NCI-H187 (cell line): ENCODE measurements at regions not wholly inside any gene's neighbourhood (a gene's known extent, or its start where the extent isn't known, plus 50 kb on each side); places are given as distances from the start of the nearest gene placed in this dataset.

Experiments used
- DNase-seq, 2 experiments: peaks; one replicate each; lab custom pipeline; 2025; lab: John Stamatoyannopoulos, UW

- DNase-seq: no peak
These were observed 250.7 kb downstream of the TBC1D4 start for GRCh38 chr13:75231235-75231634.

GRCh38 chr13:75226733-75227435 is 255.1 kb downstream of the TBC1D4 start:
- DNase-seq: no peak

GRCh38 chr13:75226092-75226491 is 255.9 kb downstream of the TBC1D4 start:
- DNase-seq: no peak

DNA sequence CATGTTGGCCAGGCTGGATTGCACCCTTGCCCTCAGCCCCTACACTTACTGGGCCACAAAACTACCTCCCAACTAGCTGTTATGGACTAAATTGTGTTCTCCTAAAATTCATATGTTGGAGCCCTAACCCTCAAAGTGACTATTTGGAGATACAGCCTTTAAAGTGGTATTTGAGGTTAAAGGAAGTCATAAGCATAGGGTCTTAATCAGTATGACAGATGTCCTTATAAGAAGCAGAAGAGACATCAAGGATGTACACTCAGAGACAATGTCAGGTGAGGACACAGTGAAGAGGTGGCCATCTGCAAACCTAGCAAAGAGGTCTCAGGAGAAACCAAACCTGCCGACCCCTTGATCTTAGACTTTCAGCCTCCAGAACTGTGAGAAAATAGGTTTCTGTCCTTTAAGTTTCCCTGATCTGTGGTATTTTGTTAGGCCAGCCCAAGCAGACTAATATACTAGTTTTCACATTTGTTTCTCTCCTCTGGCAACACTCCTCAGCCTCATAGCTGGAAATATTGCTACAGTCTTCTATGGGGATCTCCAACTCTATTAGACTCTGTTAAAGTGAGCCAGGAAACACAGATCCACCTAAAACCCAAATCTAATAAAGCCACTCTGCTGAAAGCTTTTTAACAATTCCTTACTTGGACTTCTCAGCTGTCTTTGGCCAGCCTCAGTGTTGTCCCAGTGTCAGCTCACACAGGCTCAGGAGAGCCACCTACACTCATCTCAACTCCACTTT is 256.5 kb downstream of the TBC1D4 start:
- DNase-seq: no peak

GRCh38 chr13:75224053-75224742 is 257.8 kb downstream of the TBC1D4 start:
- DNase-seq: no peak

DNA sequence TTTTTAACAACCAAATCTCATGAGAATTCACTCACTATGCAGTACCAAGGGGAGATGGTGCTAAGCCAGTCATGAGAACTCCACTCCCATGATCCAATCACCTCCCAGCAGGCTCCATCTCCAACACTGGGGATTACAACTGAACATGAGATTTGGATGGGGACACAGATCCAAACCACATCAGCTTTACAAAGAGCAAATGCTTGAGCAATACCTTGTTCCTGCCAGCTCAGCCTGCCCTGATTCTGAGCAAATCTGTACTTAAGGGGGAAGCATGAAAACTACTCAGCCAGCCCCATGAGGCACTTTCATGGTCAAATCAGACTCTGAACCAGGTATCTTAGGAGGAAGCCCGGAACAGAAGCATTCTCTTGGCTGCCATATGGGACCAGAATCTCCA is 259.9 kb downstream of the TBC1D4 start:
- DNase-seq: no peak

- no peak for DNase-seq
These were observed 261.1 kb downstream of the TBC1D4 start for GRCh38 chr13:75220861-75221260.

DNA sequence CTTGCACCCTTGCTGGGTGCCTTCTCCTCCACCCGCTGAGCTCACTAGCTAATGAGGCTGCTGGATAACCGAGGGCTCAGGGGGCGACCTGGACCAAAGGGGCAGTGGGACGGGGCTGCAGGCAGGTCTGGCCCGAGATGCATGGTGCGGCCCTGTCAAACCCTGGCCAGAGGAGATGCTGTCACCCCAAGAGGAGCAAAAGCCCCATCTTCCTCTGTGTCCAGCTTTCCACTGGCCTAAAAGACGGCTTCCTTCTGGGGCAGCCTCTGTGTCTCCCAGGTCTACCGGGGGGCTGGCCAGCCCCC is 261.8 kb downstream of the TBC1D4 start:
- no peak for DNase-seq

DNA sequence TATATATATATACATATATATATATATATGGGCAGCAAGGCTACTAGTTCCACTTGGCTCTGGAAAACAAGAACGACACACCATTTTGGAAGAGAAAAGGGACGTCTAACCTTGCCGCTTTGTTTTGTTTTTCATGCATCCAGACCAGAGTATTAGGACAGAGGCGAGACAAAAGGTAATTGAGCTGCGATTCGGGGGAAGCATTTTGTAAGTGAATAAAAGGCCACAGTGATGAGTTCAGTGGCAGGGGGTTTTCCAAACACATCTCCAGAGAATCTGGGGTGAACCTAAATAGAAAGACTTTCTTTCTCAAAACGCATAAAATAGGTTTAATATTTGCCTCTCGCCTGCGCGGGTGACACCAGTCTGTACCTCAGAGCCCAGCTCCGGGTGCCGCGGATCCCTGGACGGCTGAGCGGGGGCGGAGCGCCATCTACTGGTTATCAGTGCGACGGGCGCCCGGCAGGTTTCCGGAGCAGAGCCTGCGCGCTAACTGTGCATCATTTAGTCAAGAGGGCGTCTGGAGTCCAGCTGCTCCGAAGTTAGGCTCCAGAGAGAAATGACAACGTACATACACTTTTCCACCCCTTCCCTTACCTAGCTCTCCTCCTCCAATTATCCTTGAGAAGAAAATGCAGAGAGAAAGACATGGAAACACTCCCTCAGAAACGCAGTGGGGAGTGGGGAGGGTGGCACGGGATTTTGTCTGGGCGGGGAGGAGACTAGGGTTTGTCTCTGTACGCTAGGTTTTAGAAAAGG is 262.3 kb downstream of the TBC1D4 start:
- DNase-seq: peak; percentile 52 to 70

DNA sequence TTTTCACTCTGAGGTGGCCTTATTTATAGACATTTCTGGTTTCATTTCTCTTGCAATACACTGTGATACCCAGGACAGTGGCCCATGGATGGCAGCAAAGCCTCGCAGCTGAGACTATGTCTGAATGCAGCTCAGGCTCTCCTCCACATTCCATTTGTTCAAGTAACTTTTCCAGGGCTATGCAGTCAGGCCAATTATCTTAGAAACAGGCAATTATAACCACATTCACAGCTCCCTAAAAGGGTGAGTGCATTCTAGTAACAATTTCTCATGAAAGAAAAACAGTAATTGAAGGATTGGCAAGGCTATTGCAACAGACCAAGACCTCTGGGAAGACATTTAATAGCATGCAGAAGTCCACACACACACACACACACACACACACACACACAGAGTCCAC is 264.0 kb downstream of the TBC1D4 start:
- no peak for DNase-seq

GRCh38 chr13:75216038-75216437 is 265.9 kb downstream of the TBC1D4 start:
- DNase-seq: no peak

GRCh38 chr13:75214846-75215245 is 267.1 kb downstream of the TBC1D4 start:
- no peak for DNase-seq

DNA sequence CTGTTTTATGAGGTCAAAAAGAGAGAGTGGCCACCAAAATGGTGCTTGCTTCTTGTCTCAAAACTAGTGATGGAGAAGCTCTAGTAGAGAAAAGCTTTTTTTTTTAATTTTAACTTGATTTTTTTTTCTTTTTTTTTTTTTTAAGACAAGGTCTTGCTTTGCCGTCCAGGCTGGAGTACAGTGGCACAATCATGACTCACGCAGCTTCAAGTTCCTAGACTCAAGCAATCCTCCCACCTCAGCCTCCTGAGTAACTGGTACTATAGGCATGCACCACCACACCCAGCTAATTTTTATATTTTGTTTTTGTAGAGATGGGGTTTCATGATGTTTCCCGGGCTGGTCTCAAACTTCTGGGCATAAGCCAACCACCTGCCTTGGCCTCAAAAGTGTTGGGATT is 279.0 kb downstream of the TBC1D4 start:
- no peak for DNase-seq

DNA sequence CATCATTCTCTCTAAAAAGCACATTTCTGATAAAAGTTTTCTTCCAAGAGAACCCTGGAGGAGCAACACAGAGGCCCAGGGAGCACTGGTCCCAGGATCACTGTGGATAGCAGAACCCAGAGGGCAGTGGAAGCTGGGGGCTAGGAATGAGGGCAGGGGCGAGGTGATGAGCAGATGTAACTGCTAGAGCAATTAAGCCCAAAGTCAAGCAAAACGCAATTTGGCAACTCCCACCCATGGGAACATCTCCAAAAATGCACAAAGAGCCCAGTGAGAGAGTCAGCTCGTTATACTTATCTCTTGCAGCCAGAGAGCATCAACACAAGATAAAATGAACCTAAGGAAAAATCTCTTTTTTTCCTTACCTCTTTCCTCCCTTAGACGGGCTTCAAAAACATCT is 284.2 kb downstream of the TBC1D4 start:
- no peak for DNase-seq

GRCh38 chr13:75196147-75196837 is 285.7 kb downstream of the TBC1D4 start:
- DNase-seq: no peak

DNA sequence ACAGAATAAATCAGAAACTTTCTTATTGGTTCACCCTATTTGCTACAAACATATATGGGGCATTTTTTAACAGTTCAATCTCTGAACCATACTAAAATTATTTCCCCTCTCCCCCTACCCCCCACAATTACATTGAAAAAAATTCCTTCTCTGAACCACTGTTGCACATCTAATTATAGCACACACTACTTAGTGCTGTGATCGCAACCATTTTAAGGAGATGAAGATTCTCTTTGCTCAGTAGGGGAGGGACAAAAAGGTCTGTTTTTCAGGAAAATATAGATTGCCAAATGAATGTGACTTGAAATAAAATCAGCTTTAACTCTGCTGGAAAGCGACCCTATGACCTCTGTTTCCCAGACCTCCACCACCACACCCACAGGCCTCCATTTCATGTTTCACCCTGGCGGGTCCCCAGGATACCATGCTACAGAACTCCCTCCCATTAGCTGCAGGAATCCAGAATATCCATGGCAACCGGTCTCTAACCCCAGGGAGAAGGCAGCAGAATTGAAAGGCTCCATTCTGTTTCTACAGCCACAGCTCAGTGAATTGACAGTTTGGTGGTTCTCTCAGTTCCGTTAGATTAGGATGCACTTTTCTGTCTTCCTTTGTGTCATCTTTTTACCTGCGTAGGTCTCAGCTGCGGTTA is 286.3 kb downstream of the TBC1D4 start:
- DNase-seq: no peak

DNA sequence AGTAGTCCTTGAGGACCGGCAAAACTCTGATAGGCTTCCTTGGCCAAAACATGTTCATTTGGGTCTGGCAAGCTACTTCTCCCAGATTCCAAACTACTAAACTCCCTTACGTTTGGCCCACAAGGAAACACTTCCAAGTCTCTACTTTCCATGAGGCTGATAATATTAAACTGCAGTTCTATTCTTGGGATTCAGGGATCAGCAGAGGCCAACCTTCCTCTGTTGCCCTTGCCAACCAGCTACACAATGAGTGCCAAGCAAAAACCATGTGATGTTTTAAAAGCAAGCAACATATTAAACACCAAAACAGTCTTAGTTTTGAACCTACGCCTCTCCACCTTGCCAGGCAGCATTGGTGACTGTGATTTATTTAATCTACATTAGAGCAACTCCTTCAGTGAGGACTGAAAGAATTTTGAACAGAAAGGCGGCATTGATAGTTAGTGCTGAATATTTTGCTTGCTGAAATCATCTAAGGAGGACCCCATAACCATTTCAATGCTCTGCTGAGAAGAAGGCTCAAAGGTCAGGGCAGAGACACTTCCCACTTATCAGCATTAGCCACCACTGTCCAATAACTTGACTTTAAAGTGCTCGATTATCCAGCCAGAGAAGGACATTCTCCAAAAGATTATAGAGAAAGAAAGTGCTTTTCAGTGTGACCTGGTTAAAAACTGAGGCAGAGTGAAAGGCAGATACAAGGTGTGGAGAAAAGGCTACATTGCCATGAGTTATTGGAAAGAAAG is 287.1 kb downstream of the TBC1D4 start:
- DNase-seq: no peak

GRCh38 chr13:75186379-75186778 is 295.6 kb downstream of the TBC1D4 start:
- DNase-seq: no peak

DNA sequence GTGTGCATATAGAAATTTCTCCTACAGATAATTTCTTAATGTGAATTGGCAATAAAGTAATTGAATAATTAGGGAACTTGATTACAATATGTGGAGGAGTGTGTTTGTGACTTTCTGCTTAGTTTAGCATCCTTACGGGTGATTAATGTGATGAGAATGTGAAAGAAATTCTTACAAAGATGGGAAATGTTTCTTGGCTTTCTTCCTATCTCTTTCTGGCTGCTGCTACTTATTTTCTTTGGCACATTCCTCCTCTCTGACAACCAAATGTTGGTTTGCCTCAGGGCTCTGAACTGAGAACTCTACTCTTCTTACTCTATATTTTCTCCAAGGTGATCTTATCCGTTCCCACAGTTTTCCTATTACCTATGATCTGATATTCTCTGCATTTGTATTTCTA is 300.1 kb downstream of the TBC1D4 start:
- no peak for DNase-seq

DNA sequence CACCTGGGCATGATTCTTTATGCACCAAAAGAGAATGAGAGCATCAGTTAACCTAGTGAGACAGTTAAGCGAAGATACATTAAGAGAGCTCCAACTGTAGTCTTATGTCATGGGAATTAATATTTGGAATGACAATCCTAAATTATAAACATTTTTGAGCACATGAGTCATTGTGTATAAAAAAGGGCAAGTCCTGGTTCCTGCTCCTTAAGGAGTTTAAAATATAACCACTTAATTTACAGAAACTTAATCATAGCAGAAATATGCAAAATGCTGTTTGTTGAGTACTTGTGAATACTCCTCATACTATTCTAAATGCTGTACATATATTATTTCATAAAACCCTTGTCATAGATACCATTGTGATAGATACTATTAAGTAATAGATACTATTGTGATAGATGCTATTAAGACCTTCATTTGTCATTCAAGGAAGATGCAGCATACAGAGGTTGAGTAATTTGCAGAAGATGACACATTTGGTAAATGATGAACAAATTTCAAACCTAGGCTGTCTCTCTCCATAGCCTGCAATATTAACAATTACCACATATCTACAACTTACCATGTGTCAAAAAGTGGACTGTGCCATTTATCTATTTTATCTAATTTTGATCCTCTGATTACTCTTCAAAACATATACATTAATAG is 301.0 kb downstream of the TBC1D4 start:
- DNase-seq: no peak
